NCI-H1436 (cell line): ENCODE measurements at regions not wholly inside any gene's neighbourhood (a gene's known extent, or its start where the extent isn't known, plus 50 kb on each side); places are given as distances from the start of the nearest gene placed in this dataset.
A peak's percentile ranks its signal among the peaks of the same experiment; 100 is the strongest.
"Not testable (repeated sequence)": the region's sequence is repeated elsewhere in the genome, so short reads cannot be mapped to it uniquely, and the experiment has no call there.

Source experiments
- DNase-seq: peaks from one replicate; lab custom pipeline; 2025; lab: John Stamatoyannopoulos, UW

GRCh38 chr6:80544555-80544954, 438.1 kb downstream of the BCKDHB start:
- no peak for DNase-seq

GRCh38 chr6:80543598-80544222, 437.2 kb downstream of the BCKDHB start:
- DNase-seq = no peak

GRCh38 chr6:80543151-80543550, 436.7 kb downstream of the BCKDHB start:
- no peak for DNase-seq

- DNase-seq = no peak
Measured at GRCh38 chr6:80541886-80542285, 435.4 kb downstream of the BCKDHB start.

- DNase-seq = no peak
Measured at GRCh38 chr6:80541181-80541580, 434.7 kb downstream of the BCKDHB start.

- no peak for DNase-seq
Measured at GRCh38 chr6:80540700-80541099, 434.2 kb downstream of the BCKDHB start.

- no peak for DNase-seq
Measured at GRCh38 chr6:80537118-80537972, 430.9 kb downstream of the BCKDHB start.

- DNase-seq = no peak
Measured at GRCh38 chr6:80535914-80536565, 429.6 kb downstream of the BCKDHB start.

GRCh38 chr6:80531681-80532619, 425.5 kb downstream of the BCKDHB start:
- DNase-seq = no peak

- no peak for DNase-seq
Measured at GRCh38 chr6:80530103-80530502, 423.6 kb downstream of the BCKDHB start.

GRCh38 chr6:80528115-80528514, 421.6 kb downstream of the BCKDHB start:
- DNase-seq = no peak

- DNase-seq = peak; percentile 76
Measured at GRCh38 chr6:80527552-80528052, 421.1 kb downstream of the BCKDHB start.

GRCh38 chr6:80523531-80523997, 417.1 kb downstream of the BCKDHB start:
- DNase-seq = no peak

GRCh38 chr6:80523010-80523409, 416.5 kb downstream of the BCKDHB start:
- DNase-seq = no peak

GRCh38 chr6:80522576-80522975, 416.1 kb downstream of the BCKDHB start:
- DNase-seq = no peak

GRCh38 chr6:80519811-80520594, 413.5 kb downstream of the BCKDHB start:
- DNase-seq = no peak

GRCh38 chr6:80517525-80517924, 411.1 kb downstream of the BCKDHB start:
- no peak for DNase-seq

GRCh38 chr6:80510521-80510920, 404.1 kb downstream of the BCKDHB start:
- not testable (repeated sequence) for DNase-seq

- DNase-seq = no peak
Measured at GRCh38 chr6:80508885-80509630, 402.6 kb downstream of the BCKDHB start.

GRCh38 chr6:80504882-80505281, 398.4 kb downstream of the BCKDHB start:
- no peak for DNase-seq
